ENCODE measurements at regions not wholly inside any gene's neighbourhood (a gene's known extent, or its start where the extent isn't known, plus 50 kb on each side); places are given as distances from the start of the nearest gene placed in this dataset.

DNA sequence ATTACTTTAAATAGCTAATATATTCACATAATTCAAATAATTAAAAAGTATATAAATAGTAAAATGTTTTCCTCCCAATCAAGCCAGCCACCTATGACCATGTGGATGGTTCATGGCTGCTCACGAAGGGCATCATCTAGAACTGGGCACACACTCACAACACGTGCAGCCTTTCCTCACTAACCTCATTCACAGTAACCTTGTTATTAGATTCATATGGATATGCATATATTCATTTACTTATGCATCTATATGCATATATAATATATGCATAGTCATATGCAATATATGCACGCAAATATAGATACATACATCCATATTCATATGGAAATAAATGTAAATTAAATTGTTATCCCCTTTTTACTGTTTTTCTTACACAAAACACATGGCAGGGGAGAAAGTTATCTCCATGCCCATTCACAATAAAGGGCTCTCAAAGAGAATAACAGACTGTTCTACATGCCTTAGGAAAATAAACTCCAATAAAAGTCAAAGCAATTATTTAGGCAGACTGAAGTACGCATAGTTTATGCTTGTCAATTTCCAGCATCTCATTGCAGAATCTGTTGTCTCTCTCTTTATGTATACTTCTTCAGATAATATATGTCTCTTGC is 163.9 kb upstream of the ADGRL3 start:
- no peak overlapping the region for H2BK20ac ChIP-seq (ENCODE audit: low read depth, low read length, poor library complexity, severe bottlenecking)
- Mint-ChIP-seq H3K27ac (no peak overlapping the region), H3K36me3 (ENCODE audit: insufficient read depth in 1 of 3, low read depth in 3 of 3) (peaks cover 0 to 4% (median 1%) of the 10 kb centered on the region in 3 experiments; a peak in 3 of 7 replicates), H3K9me3 (peaks cover 0 to 2% of the 10 kb centered on the region in 2 experiments; a peak in 2 of 5 replicates), H3K4me1 (peaks cover under 1 to 2% of the 10 kb centered on the region in 2 experiments; a peak in 1 of 4 replicates), H3K27me3 (ENCODE audit: low read depth) (no peaks in the 10 kb centered on the region), H3K4me3 (no peak overlapping the region)
- H3K4ac ChIP-seq (ENCODE audit: low read depth, low read length) = no peak overlapping the region
- no peak overlapping the region for H3K18ac ChIP-seq (ENCODE audit: insufficient read length, low read depth, low read length)
- no CpG with 5 or more reads among the region's 4 CpGs for WGBS (ENCODE audit: extremely low coverage, insufficient read length, low lambda C conversion rate)
- H4K5ac ChIP-seq (ENCODE audit: insufficient read length, low read depth, low read length) = no peak overlapping the region
- H2BK15ac ChIP-seq (ENCODE audit: low read depth, low read length) = no peak overlapping the region
- H2BK120ac ChIP-seq (ENCODE audit: low read depth, low read length, poor library complexity, severe bottlenecking) = no peak overlapping the region
- no peak overlapping the region for H4K8ac ChIP-seq (replicated peaks; ENCODE audit: insufficient read length, low read depth, low read length)
- H3K9ac ChIP-seq (ENCODE audit: extremely low read depth, insufficient read length, low read length) = no peak overlapping the region
- no peak overlapping the region for H3K23ac ChIP-seq (ENCODE audit: insufficient read length, low read depth, low read length)
- no peaks in the 10 kb centered on the region; the same call in 1 of the 2 replicates for H3K4me1 ChIP-seq (ENCODE audit: insufficient read depth, low read length)
- H3K27me3 ChIP-seq (ENCODE audit: insufficient read depth, low read length) = no peaks in the 10 kb centered on the region
- H3K23me2 ChIP-seq (ENCODE audit: insufficient read length, low read depth, low read length, poor library complexity, severe bottlenecking) = no peaks in the 10 kb centered on the region
- no peaks in the 10 kb centered on the region for H4K20me1 ChIP-seq (ENCODE audit: control insufficient read depth, insufficient read depth, insufficient read length)
- no peak overlapping the region for H4K91ac ChIP-seq (ENCODE audit: insufficient read length, low read depth, low read length)
- no peak overlapping the region for H2AK5ac ChIP-seq (ENCODE audit: insufficient read length, low read length)
- H3K56ac ChIP-seq (ENCODE audit: insufficient read length, low read depth, low read length) = no peak overlapping the region
- no peak overlapping the region for H3K14ac ChIP-seq (ENCODE audit: insufficient read depth, low read length)
- no peak for DNase-seq
- TF ChIP-seq, protein P1, sequence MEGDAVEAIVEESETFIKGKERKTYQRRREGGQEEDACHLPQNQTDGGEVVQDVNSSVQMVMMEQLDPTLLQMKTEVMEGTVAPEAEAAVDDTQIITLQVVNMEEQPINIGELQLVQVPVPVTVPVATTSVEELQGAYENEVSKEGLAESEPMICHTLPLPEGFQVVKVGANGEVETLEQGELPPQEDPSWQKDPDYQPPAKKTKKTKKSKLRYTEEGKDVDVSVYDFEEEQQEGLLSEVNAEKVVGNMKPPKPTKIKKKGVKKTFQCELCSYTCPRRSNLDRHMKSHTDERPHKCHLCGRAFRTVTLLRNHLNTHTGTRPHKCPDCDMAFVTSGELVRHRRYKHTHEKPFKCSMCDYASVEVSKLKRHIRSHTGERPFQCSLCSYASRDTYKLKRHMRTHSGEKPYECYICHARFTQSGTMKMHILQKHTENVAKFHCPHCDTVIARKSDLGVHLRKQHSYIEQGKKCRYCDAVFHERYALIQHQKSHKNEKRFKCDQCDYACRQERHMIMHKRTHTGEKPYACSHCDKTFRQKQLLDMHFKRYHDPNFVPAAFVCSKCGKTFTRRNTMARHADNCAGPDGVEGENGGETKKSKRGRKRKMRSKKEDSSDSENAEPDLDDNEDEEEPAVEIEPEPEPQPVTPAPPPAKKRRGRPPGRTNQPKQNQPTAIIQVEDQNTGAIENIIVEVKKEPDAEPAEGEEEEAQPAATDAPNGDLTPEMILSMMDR (conservative IDR thresholded peaks at IDR 0.05) = no peak
- H3K4me2 ChIP-seq (ENCODE audit: insufficient read depth, insufficient read length, low read length) = no peak overlapping the region
- no peak overlapping the region for H2BK5ac ChIP-seq (ENCODE audit: insufficient read length, low read length)
- H3K9me3 ChIP-seq (ENCODE audit: control insufficient read depth, low read depth, low read length) = no peaks in the 10 kb centered on the region
- no peak overlapping the region for H2BK12ac ChIP-seq (ENCODE audit: insufficient read length, low read depth, low read length)
- no peak overlapping the region for H3T11ph ChIP-seq (ENCODE audit: low read length)
- no peaks in the 10 kb centered on the region for H3K79me1 ChIP-seq (ENCODE audit: insufficient read depth, low read depth, low read length, poor library complexity, severe bottlenecking)
- H3K27ac ChIP-seq (ENCODE audit: insufficient read length, low read depth, low read length) = no peak overlapping the region
- H3K79me2 ChIP-seq (ENCODE audit: insufficient read depth, low read length) = no peaks in the 10 kb centered on the region
- no peak overlapping the region for H2AFZ ChIP-seq (ENCODE audit: low read length)

Measured in H9 (cell line).